ENCODE measurements at regions not wholly inside any gene's neighbourhood (a gene's known extent, or its start where the extent isn't known, plus 50 kb on each side); places are given as distances from the start of the nearest gene placed in this dataset.

GRCh38 chr3:76043746-76044145 lies 258.4 kb upstream of the ZNF717 start:
- TF ChIP-seq YY1 (IDR thresholded peaks at IDR 0.05; ENCODE audit: low read depth): no peak
- no peak for TF ChIP-seq NFIC (IDR thresholded peaks at IDR 0.05)
- no peak for TF ChIP-seq REST (IDR thresholded peaks at IDR 0.05; ENCODE audit: low read depth)
- no peak for TF ChIP-seq MAX (IDR thresholded peaks at IDR 0.05)
- no peak for TF ChIP-seq EP300 (IDR thresholded peaks at IDR 0.05; ENCODE audit: borderline replicate concordance)
- TF ChIP-seq TEAD4 (IDR thresholded peaks at IDR 0.05): no peak
- TF ChIP-seq ZBTB7A (IDR thresholded peaks at IDR 0.05; ENCODE audit: low read depth): no peak

DNA sequence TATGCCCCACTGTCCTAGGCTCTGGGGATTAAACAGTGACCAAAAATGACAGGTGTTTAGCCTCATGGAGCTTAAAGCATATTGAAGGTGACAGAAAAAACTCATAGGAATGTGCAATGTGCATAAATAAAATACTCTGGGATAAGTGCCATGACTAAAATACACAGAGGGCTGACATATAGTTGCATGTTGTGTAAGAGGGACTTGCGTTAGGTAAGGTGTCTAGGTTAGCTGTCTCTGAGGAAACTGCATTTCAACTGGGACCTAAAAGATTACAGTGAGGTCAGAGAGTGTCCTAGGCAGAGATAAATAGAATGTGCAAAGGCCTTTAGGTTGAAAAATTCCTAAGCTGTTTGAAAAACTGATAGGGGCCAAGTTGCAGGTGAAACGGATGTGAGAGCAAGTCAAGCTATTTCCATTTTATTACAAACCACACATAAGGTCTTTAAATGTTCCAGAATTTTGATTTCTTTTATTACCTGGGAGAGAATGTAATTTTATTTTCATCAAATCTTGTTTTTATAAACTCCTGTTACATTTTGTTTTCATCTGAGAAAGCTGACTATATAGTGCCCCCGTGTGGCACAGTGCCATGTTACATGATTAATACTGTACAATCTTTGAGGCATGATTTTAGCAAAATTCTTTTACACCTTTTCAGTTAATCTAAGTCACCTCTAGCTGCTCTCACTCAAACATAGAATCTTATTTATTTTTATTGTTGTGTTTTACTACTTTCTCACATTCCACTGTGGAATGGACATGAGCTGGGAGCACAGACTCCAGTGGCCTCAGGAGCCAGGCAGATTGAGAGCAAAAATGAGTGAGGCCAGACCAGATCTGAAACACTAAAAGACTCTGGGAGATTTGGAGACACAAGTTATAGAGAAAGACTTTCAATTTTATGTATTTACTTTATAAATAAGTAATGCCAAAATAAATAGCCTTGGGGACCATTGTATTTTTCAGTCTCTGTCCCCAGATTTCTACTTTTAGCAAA lies 259.6 kb upstream of the ZNF717 start:
- TF ChIP-seq USF1 (IDR thresholded peaks at IDR 0.05) (no peak), EP300 (IDR thresholded peaks at IDR 0.05; ENCODE audit: borderline replicate concordance) (no peak), MAX (IDR thresholded peaks at IDR 0.05) (no peak), RAD21 (IDR thresholded peaks at IDR 0.05; ENCODE audit: low read depth) (peak; percentile 40), CEBPB (IDR thresholded peaks at IDR 0.05) (no peak)

- no peak for TF ChIP-seq ZBTB7A (IDR thresholded peaks at IDR 0.05; ENCODE audit: low read depth)
- no peak for TF ChIP-seq EP300 (IDR thresholded peaks at IDR 0.05; ENCODE audit: borderline replicate concordance)
- TF ChIP-seq CEBPB (IDR thresholded peaks at IDR 0.05): no peak
- TF ChIP-seq FOXM1 (IDR thresholded peaks at IDR 0.05; ENCODE audit: borderline replicate concordance, low read depth): no peak
- TF ChIP-seq TAF1 (IDR thresholded peaks at IDR 0.05; ENCODE audit: low read depth): no peak
- no peak for TF ChIP-seq EGR1 (IDR thresholded peaks at IDR 0.05)
- TF ChIP-seq TCF12 (IDR thresholded peaks at IDR 0.05; ENCODE audit: low read depth): no peak
- TF ChIP-seq TEAD4 (IDR thresholded peaks at IDR 0.05): no peak
Measured at GRCh38 chr3:76047368-76047767, 262.0 kb upstream of the ZNF717 start.

DNA sequence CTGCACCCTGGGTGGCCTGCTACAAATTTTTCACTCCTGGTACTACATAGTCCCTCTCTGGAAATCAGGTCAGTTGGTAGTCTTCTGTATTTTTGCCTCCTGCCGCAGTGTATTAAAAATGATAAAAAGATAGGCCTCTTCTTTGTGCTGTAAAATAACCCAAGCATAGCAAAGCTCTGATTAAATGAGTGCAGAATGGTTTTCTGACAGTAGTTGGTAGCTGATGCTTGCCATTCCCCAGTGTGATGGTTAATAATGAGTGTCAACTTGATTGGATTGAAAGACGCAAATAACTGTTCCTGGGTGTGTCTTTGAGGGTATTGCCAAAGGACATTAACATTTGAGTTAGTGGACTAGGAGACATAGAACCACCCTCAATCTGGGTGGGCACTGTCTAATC lies 264.4 kb upstream of the ZNF717 start:
- TF ChIP-seq CREB1 (IDR thresholded peaks at IDR 0.05; ENCODE audit: low read depth) (no peak), MAX (IDR thresholded peaks at IDR 0.05) (no peak), REST (IDR thresholded peaks at IDR 0.05; ENCODE audit: low read depth) (no peak), RAD21 (IDR thresholded peaks at IDR 0.05; ENCODE audit: low read depth) (no peak), TEAD4 (IDR thresholded peaks at IDR 0.05) (no peak), CEBPB (IDR thresholded peaks at IDR 0.05) (no peak), EGR1 (IDR thresholded peaks at IDR 0.05) (no peak), NFIC (IDR thresholded peaks at IDR 0.05) (no peak)

DNA sequence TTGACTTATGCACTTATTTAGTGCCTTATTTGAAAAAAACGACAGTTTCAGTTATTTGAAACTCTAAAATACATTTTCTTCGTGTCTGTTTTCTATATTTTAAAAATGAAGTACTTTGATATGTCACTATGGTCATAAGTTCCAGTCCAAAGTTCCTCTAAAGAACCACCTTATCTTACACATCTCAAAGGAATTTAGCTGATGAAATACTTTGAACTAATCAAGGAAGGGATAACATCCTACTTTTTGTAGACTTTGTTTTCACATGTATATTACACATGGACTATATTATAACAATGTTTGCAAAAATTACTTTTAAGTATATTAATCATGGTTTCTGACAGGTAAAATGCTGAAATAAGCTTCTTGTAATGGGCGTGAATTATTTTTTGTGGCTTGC lies 265.8 kb upstream of the ZNF717 start:
- TF ChIP-seq CREB1 (IDR thresholded peaks at IDR 0.05; ENCODE audit: low read depth): no peak
- TF ChIP-seq CEBPB (IDR thresholded peaks at IDR 0.05): no peak
- no peak for TF ChIP-seq USF1 (IDR thresholded peaks at IDR 0.05)
- no peak for TF ChIP-seq EP300 (IDR thresholded peaks at IDR 0.05; ENCODE audit: borderline replicate concordance)
- no peak for TF ChIP-seq FOXM1 (IDR thresholded peaks at IDR 0.05; ENCODE audit: borderline replicate concordance, low read depth)
- TF ChIP-seq TEAD4 (IDR thresholded peaks at IDR 0.05): no peak
- TF ChIP-seq ZBTB7A (IDR thresholded peaks at IDR 0.05; ENCODE audit: low read depth): no peak
- no peak for TF ChIP-seq NFIC (IDR thresholded peaks at IDR 0.05)
- TF ChIP-seq TAF1 (IDR thresholded peaks at IDR 0.05; ENCODE audit: low read depth): no peak
- no peak for TF ChIP-seq RAD21 (IDR thresholded peaks at IDR 0.05; ENCODE audit: low read depth)
- no peak for TF ChIP-seq EGR1 (IDR thresholded peaks at IDR 0.05)
- no peak for TF ChIP-seq YY1 (IDR thresholded peaks at IDR 0.05; ENCODE audit: low read depth)
- no peak for TF ChIP-seq TCF12 (IDR thresholded peaks at IDR 0.05; ENCODE audit: low read depth)
- TF ChIP-seq REST (IDR thresholded peaks at IDR 0.05; ENCODE audit: low read depth): no peak
- TF ChIP-seq MAX (IDR thresholded peaks at IDR 0.05): no peak
